ENCODE measurements at regions not wholly inside any gene's neighbourhood (a gene's known extent, or its start where the extent isn't known, plus 50 kb on each side); places are given as distances from the start of the nearest gene placed in this dataset.

DNA sequence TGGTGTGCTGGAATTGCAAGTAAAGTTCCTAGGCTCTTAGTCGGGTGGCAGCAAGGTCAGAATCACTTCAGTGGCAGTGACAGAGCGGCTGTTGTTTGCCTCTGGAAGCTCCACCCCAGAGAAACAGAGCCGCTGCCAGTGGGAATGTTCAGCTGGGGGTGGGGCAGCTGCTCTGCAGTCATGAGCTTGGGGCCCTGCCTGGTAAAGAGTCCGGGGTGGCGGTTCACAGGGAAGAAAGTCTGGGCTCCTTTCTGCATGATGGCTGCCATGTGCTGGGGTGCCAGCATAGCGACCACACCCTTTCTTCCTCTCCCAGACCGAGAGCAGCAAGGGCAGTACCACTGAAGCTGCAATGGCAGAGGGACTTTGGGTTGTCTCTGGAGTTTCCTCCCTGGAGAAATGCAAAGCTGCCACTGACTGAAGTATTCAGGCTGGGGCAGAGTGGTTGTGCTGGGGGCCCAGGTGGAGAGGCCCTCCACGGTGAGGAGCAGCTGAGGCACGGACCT is 108.8 kb upstream of the CENPE start:
- DNase-seq (ENCODE audit: low read depth): no peak
- TF ChIP-seq, protein P1, sequence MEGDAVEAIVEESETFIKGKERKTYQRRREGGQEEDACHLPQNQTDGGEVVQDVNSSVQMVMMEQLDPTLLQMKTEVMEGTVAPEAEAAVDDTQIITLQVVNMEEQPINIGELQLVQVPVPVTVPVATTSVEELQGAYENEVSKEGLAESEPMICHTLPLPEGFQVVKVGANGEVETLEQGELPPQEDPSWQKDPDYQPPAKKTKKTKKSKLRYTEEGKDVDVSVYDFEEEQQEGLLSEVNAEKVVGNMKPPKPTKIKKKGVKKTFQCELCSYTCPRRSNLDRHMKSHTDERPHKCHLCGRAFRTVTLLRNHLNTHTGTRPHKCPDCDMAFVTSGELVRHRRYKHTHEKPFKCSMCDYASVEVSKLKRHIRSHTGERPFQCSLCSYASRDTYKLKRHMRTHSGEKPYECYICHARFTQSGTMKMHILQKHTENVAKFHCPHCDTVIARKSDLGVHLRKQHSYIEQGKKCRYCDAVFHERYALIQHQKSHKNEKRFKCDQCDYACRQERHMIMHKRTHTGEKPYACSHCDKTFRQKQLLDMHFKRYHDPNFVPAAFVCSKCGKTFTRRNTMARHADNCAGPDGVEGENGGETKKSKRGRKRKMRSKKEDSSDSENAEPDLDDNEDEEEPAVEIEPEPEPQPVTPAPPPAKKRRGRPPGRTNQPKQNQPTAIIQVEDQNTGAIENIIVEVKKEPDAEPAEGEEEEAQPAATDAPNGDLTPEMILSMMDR (IDR thresholded peaks at IDR 0.05; ENCODE audit: control insufficient read depth, insufficient read depth, low read depth, low read length, missing control alignments): no peak

GRCh38 chr4:103305355-103305754 is 107.2 kb upstream of the CENPE start:
- DNase-seq (ENCODE audit: low read depth): no peak
- no peak overlapping the region for H3K4me3 ChIP-seq (ENCODE audit: control insufficient read depth, low read depth, low read length)
- TF ChIP-seq, protein P1 (IDR thresholded peaks at IDR 0.05; ENCODE audit: control insufficient read depth, insufficient read depth, low read depth, low read length, missing control alignments): no peak

More for the DNA sequence above, 108.8 kb upstream of the CENPE start:
- H3K4me3 ChIP-seq (ENCODE audit: control insufficient read depth, low read depth, low read length): no peak overlapping the region

GRCh38 chr4:103303011-103303410 is 104.9 kb upstream of the CENPE start:
- DNase-seq (ENCODE audit: low read depth): no peak
- no peak overlapping the region for H3K4me3 ChIP-seq (ENCODE audit: control insufficient read depth, low read depth, low read length)
- TF ChIP-seq, protein P1 (IDR thresholded peaks at IDR 0.05; ENCODE audit: control insufficient read depth, insufficient read depth, low read depth, low read length, missing control alignments): no peak

- DNase-seq (ENCODE audit: low read depth): no peak
- TF ChIP-seq, protein P1 (IDR thresholded peaks at IDR 0.05; ENCODE audit: control insufficient read depth, insufficient read depth, low read depth, low read length, missing control alignments): no peak
- no peak overlapping the region for H3K4me3 ChIP-seq (ENCODE audit: control insufficient read depth, low read depth, low read length)
Measured at GRCh38 chr4:103292959-103293358, 94.8 kb upstream of the CENPE start.

DNA sequence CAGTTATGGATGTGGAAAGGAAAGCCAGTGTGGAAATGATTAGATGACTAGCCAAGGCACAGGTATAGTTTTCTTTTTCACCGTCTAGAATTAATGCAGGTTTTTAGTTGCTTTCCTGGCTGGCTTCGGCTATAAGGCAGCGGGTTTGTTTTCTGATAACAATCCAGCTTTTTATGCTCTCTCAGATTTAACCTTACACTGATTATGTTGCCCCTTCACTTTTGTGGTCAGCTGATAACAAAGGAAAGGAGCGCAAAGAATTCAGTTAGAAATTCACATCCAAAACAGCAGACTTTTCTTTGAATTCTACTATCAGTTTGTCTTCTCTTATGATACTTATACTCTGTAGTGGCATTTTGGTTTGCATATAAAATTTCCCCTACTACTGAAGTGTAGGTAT is 94.2 kb upstream of the CENPE start:
- H3K4me3 ChIP-seq (ENCODE audit: control insufficient read depth, low read depth, low read length): no peak overlapping the region
- TF ChIP-seq, protein P1 (IDR thresholded peaks at IDR 0.05; ENCODE audit: control insufficient read depth, insufficient read depth, low read depth, low read length, missing control alignments): no peak
- DNase-seq (ENCODE audit: low read depth): no peak

GRCh38 chr4:103289186-103289585 is 91.0 kb upstream of the CENPE start:
- no peak for DNase-seq (ENCODE audit: low read depth)
- no peak overlapping the region for H3K4me3 ChIP-seq (ENCODE audit: control insufficient read depth, low read depth, low read length)
- TF ChIP-seq, protein P1 (IDR thresholded peaks at IDR 0.05; ENCODE audit: control insufficient read depth, insufficient read depth, low read depth, low read length, missing control alignments): no peak

GRCh38 chr4:103272174-103272573 is 74.0 kb upstream of the CENPE start:
- no peak overlapping the region for H3K4me3 ChIP-seq (ENCODE audit: control insufficient read depth, low read depth, low read length)
- no peak for DNase-seq (ENCODE audit: low read depth)
- TF ChIP-seq, protein P1 (IDR thresholded peaks at IDR 0.05; ENCODE audit: control insufficient read depth, insufficient read depth, low read depth, low read length, missing control alignments): no peak
